ENCODE measurements at regions not wholly inside any gene's neighbourhood (a gene's known extent, or its start where the extent isn't known, plus 50 kb on each side); places are given as distances from the start of the nearest gene placed in this dataset.

- TF ChIP-seq CTCF (IDR thresholded peaks at IDR 0.05): no peak
- TF ChIP-seq POLR2A (IDR thresholded peaks at IDR 0.05): no peak
These were observed 65.9 kb downstream of the EFNB1 start for GRCh38 chrX:68894513-68895340.
